Esophagus squamous epithelium (tissue), 4 donors: ENCODE measurements at regions not wholly inside any gene's neighbourhood (a gene's known extent, or its start where the extent isn't known, plus 50 kb on each side); places are given as distances from the start of the nearest gene placed in this dataset.

Experiments used
- POLR2A ChIP-seq, 4 donors: fragments of 450-650 bp; IDR thresholded peaks; one replicate each; pipeline ENCODE4 v1.6.1; 2017; ENCODE audit warnings: antibody characterized with exemption in 4 of 4, mild to moderate bottlenecking in 4 of 4, moderate library complexity in 3 of 4
- TF ChIP-seq, protein P1 (sequence below), 6 experiments: fragments of 450-650 bp in 4 of 6; fragments of 200-600 bp in 2 of 6; sonication (generic) in 2 of 6; IDR thresholded peaks; one replicate each; pipeline ENCODE4 v1.5.1; 2016 to 2019; ENCODE audit warnings: antibody characterized with exemption in 6 of 6, mild to moderate bottlenecking in 4 of 6, moderate library complexity in 4 of 6

DNA sequence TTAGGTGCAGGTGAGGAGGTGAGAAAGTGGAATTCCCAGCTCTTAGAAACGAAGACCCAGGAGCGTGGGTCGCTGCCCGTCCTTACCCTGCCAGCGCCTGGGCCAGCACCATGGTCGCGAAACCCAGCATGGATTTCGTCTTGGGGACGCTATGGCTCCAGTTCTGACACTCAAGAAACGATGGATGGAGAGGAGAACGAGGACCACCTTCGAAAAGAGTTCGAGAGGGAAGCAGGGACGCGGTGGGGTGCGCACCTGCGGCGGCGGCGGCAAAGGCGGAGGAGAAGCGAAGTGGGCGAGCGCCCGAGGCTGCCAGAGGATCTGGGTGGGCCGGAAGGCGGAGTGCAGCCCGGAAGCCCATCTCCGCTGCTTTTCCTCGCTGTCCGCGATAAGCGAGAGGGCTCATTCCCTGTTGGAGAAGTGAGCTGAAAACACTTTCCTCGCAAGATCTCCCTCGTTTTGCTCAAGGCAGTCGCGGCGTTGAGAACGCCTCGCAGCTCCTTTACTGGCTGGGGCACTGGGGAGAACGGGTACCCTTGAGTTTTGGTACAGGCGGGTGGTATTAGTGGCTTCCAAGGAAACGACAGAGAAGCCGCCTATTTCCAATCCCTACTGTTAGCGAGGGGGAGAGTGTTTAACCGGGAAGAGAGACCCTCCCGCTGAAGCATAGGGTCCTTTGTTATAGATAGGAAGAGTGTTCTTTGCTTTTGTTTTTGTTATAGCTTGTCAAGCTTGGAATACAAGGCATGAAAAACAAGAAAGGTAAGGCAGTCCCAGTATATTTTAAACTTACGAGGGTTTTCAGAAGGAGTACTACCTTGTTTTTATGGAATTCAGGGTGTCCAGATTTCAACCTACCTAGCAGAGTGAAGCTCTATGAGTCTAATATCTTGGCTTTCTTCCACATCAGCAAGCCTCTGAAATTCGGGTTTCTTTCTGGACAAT lies 109.5 kb downstream of the TRIM27 start:
- TF ChIP-seq, protein P1, sequence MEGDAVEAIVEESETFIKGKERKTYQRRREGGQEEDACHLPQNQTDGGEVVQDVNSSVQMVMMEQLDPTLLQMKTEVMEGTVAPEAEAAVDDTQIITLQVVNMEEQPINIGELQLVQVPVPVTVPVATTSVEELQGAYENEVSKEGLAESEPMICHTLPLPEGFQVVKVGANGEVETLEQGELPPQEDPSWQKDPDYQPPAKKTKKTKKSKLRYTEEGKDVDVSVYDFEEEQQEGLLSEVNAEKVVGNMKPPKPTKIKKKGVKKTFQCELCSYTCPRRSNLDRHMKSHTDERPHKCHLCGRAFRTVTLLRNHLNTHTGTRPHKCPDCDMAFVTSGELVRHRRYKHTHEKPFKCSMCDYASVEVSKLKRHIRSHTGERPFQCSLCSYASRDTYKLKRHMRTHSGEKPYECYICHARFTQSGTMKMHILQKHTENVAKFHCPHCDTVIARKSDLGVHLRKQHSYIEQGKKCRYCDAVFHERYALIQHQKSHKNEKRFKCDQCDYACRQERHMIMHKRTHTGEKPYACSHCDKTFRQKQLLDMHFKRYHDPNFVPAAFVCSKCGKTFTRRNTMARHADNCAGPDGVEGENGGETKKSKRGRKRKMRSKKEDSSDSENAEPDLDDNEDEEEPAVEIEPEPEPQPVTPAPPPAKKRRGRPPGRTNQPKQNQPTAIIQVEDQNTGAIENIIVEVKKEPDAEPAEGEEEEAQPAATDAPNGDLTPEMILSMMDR (IDR thresholded peaks at IDR 0.05): no peak
- no peak for TF ChIP-seq POLR2A (IDR thresholded peaks at IDR 0.05)
